Ovary (tissue), 7 donors: ENCODE measurements at regions not wholly inside any gene's neighbourhood (a gene's known extent, or its start where the extent isn't known, plus 50 kb on each side); places are given as distances from the start of the nearest gene placed in this dataset.
"Not testable (repeated sequence)": the region's sequence is repeated elsewhere in the genome, so short reads cannot be mapped to it uniquely, and the experiment has no call there.

Experiments
- DNase-seq, 5 donors: peaks; one replicate each; pipeline ENCODE4 v3.0.0-alpha.2; 2019 to 2020
- H3K27ac ChIP-seq, 2 donors: fragments of 200-600 bp; one replicate each; pipeline versions ENCODE4 v1.5.1 to v1.8.0; 2019 to 2022
- H3K27me3 ChIP-seq: fragments of 200-600 bp; one replicate; pipeline ENCODE4 v1.8.0; 2022
- H3K36me3 ChIP-seq: fragments of 200-600 bp; sonication (generic); one replicate; pipeline ENCODE4 v1.5.1; 2019
- H3K4me1 ChIP-seq: one replicate; pipeline ENCODE4 v1.8.1; 2013; ENCODE audit warnings: mild to moderate bottlenecking, moderate library complexity; ENCODE audit not compliant: insufficient read depth
- H3K4me3 ChIP-seq: fragments of 200-600 bp; sonication (generic); one replicate; pipeline ENCODE4 v1.5.1; 2017
- H3K9me3 ChIP-seq, 2 donors: fragments of 200-600 bp in 1 of 2; sonication (generic) in 1 of 2; one replicate each; pipeline versions ENCODE4 v1.5.1 to v1.8.1; 2013 to 2019; ENCODE audit warnings: mild to moderate bottlenecking in 1 of 2, moderate library complexity in 1 of 2
- CTCF ChIP-seq, 3 donors: fragments of 450-650 bp in 2 of 3; fragments of 200-600 bp in 1 of 3; IDR thresholded peaks; one replicate each; pipeline versions ENCODE4 v1.5.1 to v1.8.0; 2016 to 2022; ENCODE audit warnings: antibody characterized with exemption in 3 of 3, mild to moderate bottlenecking in 1 of 3
- EP300 ChIP-seq: sonication (generic); formaldehyde crosslinking; IDR thresholded peaks from one replicate; pipeline ENCODE4 v1.6.1; 2017; ENCODE audit warnings: antibody characterized with exemption
- POLR2A ChIP-seq: fragments of 450-650 bp; IDR thresholded peaks from one replicate; pipeline ENCODE4 v1.6.1; 2017; ENCODE audit warnings: antibody characterized with exemption, mild to moderate bottlenecking, moderate library complexity
- WGBS, 3 donors: extraction: QIAGEN DNeasy Blood & Tissue Kit in 1 of 3; methylation state at CpG; one replicate each; pipeline versions ENCODE4 v1.1.5 to v1.1.7; 2013 to 2017; 5-methylcytosine and 5-hydroxymethylcytosine counted together
- intact Hi-C, 4 donors: fragments of 100-400 bp; cut with DNase I; formaldehyde crosslinking; loops; one replicate each; pipeline versions ENCODE4 v1.11.0 to v1.15.1; 2022 to 2023
- donor health status: DM: no; HTN: no; CAD: no; lungs with moderate emphysema.
- donor health status: DM: no; HTN: no; CAD: no.
- donor health status: Bipolar disorder and iron deficiency.
- donor health status: DM: no; HTN: no; CAD: no.
- donor health status: DM: yes; HTN: yes; CAD: no.

- TF ChIP-seq POLR2A (no peak), EP300 (no peak), CTCF (IDR thresholded peaks at IDR 0.05) (no peak)
- Histone ChIP-seq H3K4me3 (no peak overlapping the region), H3K27ac (no peak overlapping the region), H3K36me3 (no peaks in the 10 kb centered on the region), H3K4me1 (no peaks in the 10 kb centered on the region), H3K9me3 (no peaks in the 10 kb centered on the region), H3K27me3 (no peaks in the 10 kb centered on the region)
- intact Hi-C loops, result no loop called here
- no peak for DNase-seq
Measured at GRCh38 chr4:34974313-34974680, 1270.0 kb downstream of the ARAP2 start.

- H3K9me3 ChIP-seq, intact Hi-C loops, H3K27me3 ChIP-seq, H3K4me1 ChIP-seq, H3K27ac ChIP-seq, DNase-seq, H3K4me3 ChIP-seq, H3K36me3 ChIP-seq: not testable (repeated sequence)
- 91 to 94% (median 93%) methylated on average over 8 of the region's 8 CpGs for WGBS, 3 donors
Measured at GRCh38 chr4:35021222-35021621, 1223.1 kb downstream of the ARAP2 start.

- no peak for DNase-seq
- no peak overlapping the region for H3K27ac ChIP-seq
- no peak for TF ChIP-seq EP300
- TF ChIP-seq POLR2A, result no peak
- TF ChIP-seq CTCF (IDR thresholded peaks at IDR 0.05), result no peak
- no peaks in the 10 kb centered on the region for H3K4me1 ChIP-seq
- 64 to 68% (median 64%) methylated on average over 3 of the region's 3 CpGs for WGBS, 3 donors
- H3K9me3 ChIP-seq, result no peaks in the 10 kb centered on the region
- H3K4me3 ChIP-seq, result no peak overlapping the region
- intact Hi-C loops, result no loop called here
- H3K27me3 ChIP-seq, result no peaks in the 10 kb centered on the region
- H3K36me3 ChIP-seq, result no peaks in the 10 kb centered on the region
Measured at GRCh38 chr4:35025152-35025834, 1219.0 kb downstream of the ARAP2 start.

GRCh38 chr4:35038079-35038805 is 1206.1 kb downstream of the ARAP2 start:
- no peaks in the 10 kb centered on the region for H3K9me3 ChIP-seq
- 89 to 91% (median 90%) methylated on average over 20 to 29 of the region's 29 CpGs for WGBS, 3 donors

More at GRCh38 chr4:35038079-35038805, 1206.1 kb downstream of the ARAP2 start:
- no peak for DNase-seq
- no peak overlapping the region for H3K27ac ChIP-seq
- TF ChIP-seq POLR2A, result no peak
- TF ChIP-seq EP300, result no peak
- no peak for TF ChIP-seq CTCF (IDR thresholded peaks at IDR 0.05)
- H3K4me3 ChIP-seq, result no peak overlapping the region
- no peaks in the 10 kb centered on the region for H3K4me1 ChIP-seq
- no peaks in the 10 kb centered on the region for H3K36me3 ChIP-seq
- no peaks in the 10 kb centered on the region for H3K27me3 ChIP-seq
- intact Hi-C loops, result no loop called here
